Activated T-cell treated with anti-CD3 and anti-CD28 coated beads, Interleukin-2, amount 50 U/mL, for 4 hours (primary cell): ENCODE measurements at regions not wholly inside any gene's neighbourhood (a gene's known extent, or its start where the extent isn't known, plus 50 kb on each side); places are given as distances from the start of the nearest gene placed in this dataset.
A peak's percentile ranks its signal among the peaks of the same experiment; 100 is the strongest.

Source experiments
- ATAC-seq, 2 donors: fragments of 200-7000 bp; cut with Tn5 transposase; one replicate each; pipeline ENCODE4 v1.10.0; 2021
- DNase-seq: peaks from one replicate; pipeline ENCODE4 v3.0.0-alpha.2; 2020
- H3K27me3 Mint-ChIP-seq: one replicate; pipeline ENCODE4 v1.8.0; 2021; ENCODE audit warnings: low read depth, mixed read lengths
- H3K36me3 Mint-ChIP-seq: one replicate; pipeline ENCODE4 v1.8.0; 2022; ENCODE audit warnings: mixed read lengths; ENCODE audit not compliant: insufficient read depth
- H3K4me1 Mint-ChIP-seq: one replicate; pipeline ENCODE4 v1.8.0; 2021; ENCODE audit warnings: low read depth, mixed read lengths
- H3K4me3 Mint-ChIP-seq: one replicate; pipeline ENCODE4 v1.8.0; 2021; ENCODE audit warnings: mild to moderate bottlenecking, moderate library complexity, mixed read lengths
- H3K9me3 Mint-ChIP-seq: one replicate; pipeline ENCODE4 v1.8.0; 2021; ENCODE audit warnings: mixed read lengths

DNA sequence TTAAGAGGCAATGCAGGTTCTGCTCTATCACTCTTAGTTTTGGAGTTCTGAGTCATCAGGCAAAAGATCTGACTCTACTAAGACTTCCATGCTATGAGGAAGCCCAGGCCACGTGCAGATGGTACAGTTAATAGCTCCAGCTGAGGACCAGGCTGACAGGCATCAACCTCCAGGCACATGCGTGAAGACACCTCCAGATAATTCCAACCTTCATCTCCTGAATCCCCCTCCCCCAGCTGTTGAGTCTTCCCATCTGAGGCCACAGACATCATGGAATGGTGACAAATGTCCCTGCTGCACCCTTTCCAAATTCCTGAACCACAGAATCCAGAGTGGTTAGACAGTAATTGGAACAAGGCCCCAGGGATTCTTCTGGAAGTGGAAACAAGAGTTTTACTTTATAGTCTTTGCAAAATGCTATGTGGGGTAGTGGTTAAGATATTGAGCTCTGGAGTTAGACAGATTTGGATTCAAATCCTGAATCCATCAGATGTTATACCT, 183.8 kb downstream of the KLF5 start:
- H3K4me1 Mint-ChIP-seq: no peaks in the 10 kb centered on the region
- DNase-seq (no peak), ATAC-seq (no peak)
- no peaks in the 10 kb centered on the region for H3K36me3 Mint-ChIP-seq
- no peaks in the 10 kb centered on the region for H3K9me3 Mint-ChIP-seq
- H3K4me3 Mint-ChIP-seq: no peak overlapping the region
- H3K27me3 Mint-ChIP-seq: no peaks in the 10 kb centered on the region

GRCh38 chr13:73240193-73240592, 181.4 kb downstream of the KLF5 start:
- DNase-seq: no peak
- Mint-ChIP-seq H3K4me1 (no peaks in the 10 kb centered on the region), H3K9me3 (no peaks in the 10 kb centered on the region), H3K36me3 (no peaks in the 10 kb centered on the region), H3K27me3 (no peaks in the 10 kb centered on the region), H3K4me3 (no peak overlapping the region)
- no peak for ATAC-seq

- DNase-seq (no peak), ATAC-seq (no peak)
- H3K27me3 Mint-ChIP-seq: no peaks in the 10 kb centered on the region
- H3K4me1 Mint-ChIP-seq: peaks cover 10% of the 10 kb centered on the region
- no peaks in the 10 kb centered on the region for H3K36me3 Mint-ChIP-seq
- H3K9me3 Mint-ChIP-seq: no peaks in the 10 kb centered on the region
- no peak overlapping the region for H3K4me3 Mint-ChIP-seq
These were observed 176.6 kb downstream of the KLF5 start for GRCh38 chr13:73235385-73235784.

DNA sequence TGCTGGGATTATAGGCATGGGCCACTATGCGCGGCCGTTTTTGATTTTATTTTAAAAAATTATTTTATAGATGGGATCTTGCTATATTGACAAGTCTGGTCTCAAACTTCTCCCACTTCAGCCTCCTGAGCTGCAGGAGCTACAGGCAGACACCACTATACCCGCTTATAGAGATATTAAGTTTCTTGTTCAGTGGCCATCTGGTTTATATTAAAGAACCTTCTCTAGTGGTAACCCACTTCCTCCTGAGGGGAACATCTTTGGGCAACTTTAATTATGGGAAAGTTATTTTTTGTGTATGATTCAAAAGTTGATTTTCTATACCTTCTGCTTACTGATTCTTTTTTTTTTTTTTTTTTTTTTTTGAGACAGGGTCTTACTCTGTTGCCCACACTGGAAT, 172.7 kb downstream of the KLF5 start:
- ATAC-seq: no peak
- H3K36me3 Mint-ChIP-seq: no peaks in the 10 kb centered on the region
- DNase-seq: no peak
- H3K4me1 Mint-ChIP-seq: peaks cover 33% of the 10 kb centered on the region
- no peak overlapping the region for H3K4me3 Mint-ChIP-seq
- no peaks in the 10 kb centered on the region for H3K9me3 Mint-ChIP-seq
- no peaks in the 10 kb centered on the region for H3K27me3 Mint-ChIP-seq

DNA sequence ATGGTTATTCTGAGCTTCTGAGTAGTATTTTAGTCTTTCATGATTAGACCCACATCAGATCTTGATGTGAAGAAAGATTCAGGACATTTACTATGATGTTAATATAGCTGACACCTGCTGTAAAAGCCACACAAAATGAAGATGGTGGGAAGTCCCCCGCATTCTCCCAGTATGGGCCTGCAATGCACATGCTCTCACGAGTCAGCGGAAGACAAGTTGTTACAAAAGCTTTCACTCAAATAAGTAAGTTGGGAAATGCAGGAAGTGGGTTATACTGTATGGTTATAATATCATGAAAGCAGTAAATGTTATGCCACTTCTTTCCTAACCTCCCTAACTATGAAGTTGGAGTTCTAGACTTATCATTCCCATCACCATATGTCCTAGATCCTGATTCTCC, 171.9 kb downstream of the KLF5 start:
- no peak overlapping the region for H3K4me3 Mint-ChIP-seq
- no peaks in the 10 kb centered on the region for H3K36me3 Mint-ChIP-seq
- DNase-seq: no peak

GRCh38 chr13:73228546-73228945, 169.7 kb downstream of the KLF5 start:
- H3K4me1 Mint-ChIP-seq: peaks cover 42% of the 10 kb centered on the region
- no peak for DNase-seq
- no peak overlapping the region for H3K4me3 Mint-ChIP-seq
- H3K36me3 Mint-ChIP-seq: no peaks in the 10 kb centered on the region
- no peaks in the 10 kb centered on the region for H3K27me3 Mint-ChIP-seq
- peak; percentile 67 to 74 for ATAC-seq
- no peaks in the 10 kb centered on the region for H3K9me3 Mint-ChIP-seq

More for the DNA sequence above, 171.9 kb downstream of the KLF5 start:
- ATAC-seq: peak in 1 of 2 donors; percentile 35
- Mint-ChIP-seq H3K4me1 (peaks cover 33% of the 10 kb centered on the region), H3K27me3 (no peaks in the 10 kb centered on the region), H3K9me3 (no peaks in the 10 kb centered on the region)

GRCh38 chr13:73225990-73226389, 167.2 kb downstream of the KLF5 start:
- Mint-ChIP-seq H3K4me1 (peaks cover 44% of the 10 kb centered on the region), H3K27me3 (no peaks in the 10 kb centered on the region), H3K4me3 (no peak overlapping the region), H3K9me3 (no peaks in the 10 kb centered on the region), H3K36me3 (no peaks in the 10 kb centered on the region)
- DNase-seq (no peak), ATAC-seq (no peak)

- no peak for DNase-seq
- no peaks in the 10 kb centered on the region for H3K27me3 Mint-ChIP-seq
- no peaks in the 10 kb centered on the region for H3K9me3 Mint-ChIP-seq
- H3K4me1 Mint-ChIP-seq: peaks cover 33% of the 10 kb centered on the region
- H3K4me3 Mint-ChIP-seq: no peak overlapping the region
- no peaks in the 10 kb centered on the region for H3K36me3 Mint-ChIP-seq
- ATAC-seq: peak; percentile 44 to 58
These were observed 165.9 kb downstream of the KLF5 start for GRCh38 chr13:73224703-73225102.

DNA sequence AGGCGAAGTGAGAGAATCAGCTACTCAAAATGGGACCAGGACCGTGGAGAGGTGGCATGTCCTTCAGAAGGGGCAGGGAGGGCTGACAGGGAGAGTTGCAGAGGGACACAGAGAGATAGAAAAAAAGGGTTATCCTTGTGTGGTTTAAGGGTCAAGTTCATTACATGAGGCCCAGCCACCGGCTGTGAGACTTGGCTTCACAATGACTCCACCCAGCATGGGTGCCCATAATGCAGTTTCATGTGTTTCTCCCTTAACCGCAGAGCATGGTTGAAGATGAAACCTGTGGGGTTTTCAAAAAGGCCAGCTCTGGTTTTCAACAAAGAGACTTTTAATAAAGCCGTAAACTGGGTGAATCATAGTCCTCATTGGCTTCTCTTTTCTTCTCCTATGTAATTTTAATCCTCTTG, 164.6 kb downstream of the KLF5 start:
- DNase-seq (no peak), ATAC-seq (peak; percentile 47 to 60)
- Mint-ChIP-seq H3K27me3 (no peaks in the 10 kb centered on the region), H3K4me3 (no peak overlapping the region), H3K4me1 (peaks cover 20% of the 10 kb centered on the region), H3K36me3 (no peaks in the 10 kb centered on the region), H3K9me3 (no peaks in the 10 kb centered on the region)

DNA sequence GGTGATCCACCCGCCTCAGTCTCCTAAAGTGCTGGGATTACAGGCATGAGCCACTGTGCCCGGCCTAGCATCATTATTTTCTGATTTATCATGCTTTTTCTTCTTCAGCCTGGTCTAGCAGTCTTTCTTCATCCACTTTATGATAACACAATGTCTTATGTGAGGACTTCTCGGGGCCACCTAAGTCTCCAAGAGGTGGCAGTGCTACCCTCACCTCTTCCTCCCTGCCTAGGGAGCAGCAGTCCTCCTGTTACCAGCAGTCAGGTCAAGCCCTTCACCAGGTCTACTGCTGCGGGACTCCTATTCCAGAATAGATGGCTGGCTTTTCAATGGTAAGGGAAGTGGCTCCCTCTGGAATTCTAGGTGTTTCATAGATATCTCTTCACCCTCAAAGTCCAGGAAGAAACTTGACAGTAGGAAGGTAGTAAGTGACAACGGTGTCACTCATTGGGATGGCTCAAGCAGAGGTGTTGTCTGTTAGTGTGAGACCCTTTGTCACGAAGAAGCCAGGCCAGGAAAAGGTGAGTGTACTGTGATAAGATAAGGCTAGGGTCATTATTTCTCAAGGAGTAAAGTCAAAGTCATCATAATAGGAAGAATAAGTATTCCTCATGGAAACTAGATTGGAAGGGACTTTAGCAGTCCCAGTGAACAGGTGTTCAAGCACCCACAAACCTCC, 164.0 kb downstream of the KLF5 start:
- Mint-ChIP-seq H3K27me3 (no peaks in the 10 kb centered on the region), H3K4me1 (peaks cover 14% of the 10 kb centered on the region), H3K36me3 (no peaks in the 10 kb centered on the region), H3K9me3 (no peaks in the 10 kb centered on the region), H3K4me3 (no peak overlapping the region)
- ATAC-seq (no peak), DNase-seq (no peak)

DNA sequence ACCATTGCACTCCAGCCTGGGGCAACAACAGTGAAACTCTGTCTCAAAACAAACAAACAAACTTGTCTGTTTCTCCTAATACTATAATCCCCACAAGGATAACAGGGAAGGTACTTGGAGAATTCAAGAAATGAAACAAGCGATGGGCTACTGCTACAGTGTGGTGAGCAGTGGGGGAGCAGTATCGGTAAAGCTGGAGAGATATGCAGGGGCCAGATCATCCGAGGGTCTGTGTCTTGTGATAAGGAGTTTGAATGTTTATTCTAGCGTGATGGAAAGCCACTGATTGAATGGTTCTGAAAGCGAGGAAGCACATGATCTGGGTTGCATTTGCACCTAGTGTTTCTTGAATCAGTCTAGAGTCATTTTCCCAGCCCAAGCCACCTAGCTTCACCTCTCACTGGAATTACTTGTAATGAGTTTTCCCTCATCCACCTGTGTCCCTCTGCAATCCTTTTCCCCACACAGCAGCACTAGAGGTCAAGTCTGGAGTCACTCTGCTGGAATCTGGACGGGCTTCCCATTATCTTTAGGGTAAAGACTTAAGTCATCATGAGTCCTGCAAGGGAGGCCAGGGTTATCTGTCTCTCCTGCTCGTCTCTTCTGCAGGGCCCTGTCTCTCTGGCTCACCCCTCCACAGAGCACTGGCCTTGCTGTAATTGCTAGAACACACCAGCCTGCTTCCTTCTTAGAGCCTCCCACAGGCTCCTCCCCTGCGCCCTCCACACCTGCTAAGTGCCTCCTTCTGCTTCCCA, 162.3 kb downstream of the KLF5 start:
- H3K9me3 Mint-ChIP-seq: no peaks in the 10 kb centered on the region
- no peaks in the 10 kb centered on the region for H3K36me3 Mint-ChIP-seq
- no peak for ATAC-seq
- H3K4me3 Mint-ChIP-seq: no peak overlapping the region
- H3K27me3 Mint-ChIP-seq: no peaks in the 10 kb centered on the region
- H3K4me1 Mint-ChIP-seq: peaks cover 15% of the 10 kb centered on the region
- DNase-seq: no peak

DNA sequence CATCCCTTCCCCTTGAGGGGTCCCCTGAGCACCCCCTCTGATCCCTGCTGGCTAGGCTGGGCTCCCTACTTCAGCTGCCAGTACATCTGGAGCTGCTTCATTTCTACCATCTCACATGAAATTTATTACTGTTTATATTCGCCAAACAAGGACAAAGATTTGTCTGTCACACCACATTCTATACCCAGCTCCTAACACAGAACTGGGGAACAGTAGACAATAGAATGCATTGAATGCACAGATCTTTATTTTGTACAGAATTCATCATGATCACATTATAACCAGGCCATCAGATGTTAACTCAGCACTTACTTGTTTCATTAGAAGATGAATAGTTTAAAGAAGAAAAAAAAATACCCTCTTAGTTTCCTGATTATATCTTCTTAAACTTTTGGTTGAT, 159.4 kb downstream of the KLF5 start:
- DNase-seq: no peak
- no peak for ATAC-seq
- Mint-ChIP-seq H3K36me3 (no peaks in the 10 kb centered on the region), H3K4me3 (no peak overlapping the region), H3K27me3 (peaks cover 12% of the 10 kb centered on the region), H3K4me1 (peaks cover 6% of the 10 kb centered on the region), H3K9me3 (no peaks in the 10 kb centered on the region)

GRCh38 chr13:73216381-73216831, 157.6 kb downstream of the KLF5 start:
- no peak overlapping the region for H3K4me3 Mint-ChIP-seq
- peaks cover 12% of the 10 kb centered on the region for H3K27me3 Mint-ChIP-seq
- H3K9me3 Mint-ChIP-seq: no peaks in the 10 kb centered on the region
- ATAC-seq: no peak
- H3K4me1 Mint-ChIP-seq: peaks cover 8% of the 10 kb centered on the region
- no peaks in the 10 kb centered on the region for H3K36me3 Mint-ChIP-seq
- no peak for DNase-seq

- Mint-ChIP-seq H3K36me3 (no peaks in the 10 kb centered on the region), H3K9me3 (no peaks in the 10 kb centered on the region), H3K4me1 (peaks cover 8% of the 10 kb centered on the region), H3K4me3 (no peak overlapping the region), H3K27me3 (peaks cover 12% of the 10 kb centered on the region)
- ATAC-seq (no peak), DNase-seq (no peak)
These were observed 157.0 kb downstream of the KLF5 start for GRCh38 chr13:73215823-73216222.

DNA sequence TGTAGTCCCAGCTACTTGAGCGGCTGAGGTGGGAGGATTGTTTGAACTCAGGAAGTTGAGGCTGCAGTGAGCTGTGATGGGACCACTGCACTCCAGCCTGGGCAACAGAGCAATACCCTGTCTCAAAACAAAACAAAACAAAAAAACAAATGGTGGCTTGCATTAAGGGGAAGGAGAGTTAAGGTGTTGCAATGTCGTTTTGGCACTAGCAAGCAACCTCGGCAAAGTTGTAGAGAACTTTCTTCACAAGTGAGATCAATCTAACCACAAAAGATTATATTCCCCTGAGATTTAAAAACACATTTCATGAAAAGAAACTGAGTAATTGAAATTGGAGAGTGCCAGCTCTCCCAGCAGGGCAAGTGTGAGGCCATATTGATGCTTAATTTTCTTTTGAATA, 153.7 kb downstream of the KLF5 start:
- peaks cover 8% of the 10 kb centered on the region for H3K4me1 Mint-ChIP-seq
- no peak overlapping the region for H3K4me3 Mint-ChIP-seq
- DNase-seq (no peak), ATAC-seq (no peak)
- H3K36me3 Mint-ChIP-seq: no peaks in the 10 kb centered on the region
- H3K27me3 Mint-ChIP-seq: peaks cover 12% of the 10 kb centered on the region
- H3K9me3 Mint-ChIP-seq: no peaks in the 10 kb centered on the region
